ENCODE measurements at regions not wholly inside any gene's neighbourhood (a gene's known extent, or its start where the extent isn't known, plus 50 kb on each side); places are given as distances from the start of the nearest gene placed in this dataset.
A peak's percentile ranks its signal among the peaks of the same experiment; 100 is the strongest.

DNA sequence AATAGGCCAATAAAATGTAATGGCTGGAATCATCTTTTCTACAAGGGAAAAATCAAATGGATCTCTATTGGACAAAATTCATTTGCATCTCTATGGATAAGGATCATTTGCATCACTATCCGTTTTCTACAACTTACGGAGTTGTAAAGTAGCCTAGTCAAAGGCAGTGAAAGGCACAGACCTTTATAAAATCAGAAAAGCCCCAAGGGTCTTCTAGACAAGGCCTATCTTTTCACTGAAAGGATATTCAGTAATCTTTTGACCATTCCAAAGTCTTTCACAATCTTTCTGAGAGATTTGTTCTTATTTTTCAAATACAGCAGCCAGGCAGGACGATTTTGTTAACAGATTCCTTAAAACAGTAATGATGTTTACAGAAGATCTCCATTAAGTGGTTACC, 119.5 kb upstream of the JADE1 start:
- TF ChIP-seq, protein P1, sequence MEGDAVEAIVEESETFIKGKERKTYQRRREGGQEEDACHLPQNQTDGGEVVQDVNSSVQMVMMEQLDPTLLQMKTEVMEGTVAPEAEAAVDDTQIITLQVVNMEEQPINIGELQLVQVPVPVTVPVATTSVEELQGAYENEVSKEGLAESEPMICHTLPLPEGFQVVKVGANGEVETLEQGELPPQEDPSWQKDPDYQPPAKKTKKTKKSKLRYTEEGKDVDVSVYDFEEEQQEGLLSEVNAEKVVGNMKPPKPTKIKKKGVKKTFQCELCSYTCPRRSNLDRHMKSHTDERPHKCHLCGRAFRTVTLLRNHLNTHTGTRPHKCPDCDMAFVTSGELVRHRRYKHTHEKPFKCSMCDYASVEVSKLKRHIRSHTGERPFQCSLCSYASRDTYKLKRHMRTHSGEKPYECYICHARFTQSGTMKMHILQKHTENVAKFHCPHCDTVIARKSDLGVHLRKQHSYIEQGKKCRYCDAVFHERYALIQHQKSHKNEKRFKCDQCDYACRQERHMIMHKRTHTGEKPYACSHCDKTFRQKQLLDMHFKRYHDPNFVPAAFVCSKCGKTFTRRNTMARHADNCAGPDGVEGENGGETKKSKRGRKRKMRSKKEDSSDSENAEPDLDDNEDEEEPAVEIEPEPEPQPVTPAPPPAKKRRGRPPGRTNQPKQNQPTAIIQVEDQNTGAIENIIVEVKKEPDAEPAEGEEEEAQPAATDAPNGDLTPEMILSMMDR (conservative IDR thresholded peaks at IDR 0.05): no peak
- no peak overlapping the region for H3K27ac ChIP-seq

DNA sequence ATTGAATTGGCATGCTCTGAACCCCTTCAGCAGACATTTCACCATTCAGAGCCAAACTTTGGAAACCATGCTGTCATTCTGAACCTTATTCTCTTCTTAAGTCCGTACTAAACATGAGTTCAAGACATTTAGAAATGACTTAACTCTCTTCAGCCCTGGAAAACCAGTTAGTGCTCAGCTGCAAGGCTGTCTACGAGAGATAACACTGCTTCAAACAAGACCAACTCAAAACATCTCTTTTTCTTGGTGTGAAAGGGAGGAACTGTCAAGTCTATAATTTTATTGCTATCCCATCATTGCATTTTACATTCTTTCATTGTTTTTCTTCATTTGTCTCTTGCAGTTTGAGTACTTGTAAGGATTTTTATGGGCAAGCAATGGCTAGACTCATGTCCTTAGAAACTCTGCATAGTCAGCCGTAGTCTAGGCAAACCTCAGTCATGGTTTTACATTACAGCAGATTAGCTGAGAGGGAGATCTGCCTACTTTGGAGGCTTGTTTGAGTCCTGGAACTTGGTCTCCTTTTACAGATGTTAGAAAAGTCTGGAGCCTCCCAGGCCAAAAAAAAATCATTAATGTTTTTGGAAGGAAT, 120.6 kb upstream of the JADE1 start:
- peak overlapping the region; percentile 71 for H3K27ac ChIP-seq
- TF ChIP-seq, protein P1 (conservative IDR thresholded peaks at IDR 0.05): no peak

DNA sequence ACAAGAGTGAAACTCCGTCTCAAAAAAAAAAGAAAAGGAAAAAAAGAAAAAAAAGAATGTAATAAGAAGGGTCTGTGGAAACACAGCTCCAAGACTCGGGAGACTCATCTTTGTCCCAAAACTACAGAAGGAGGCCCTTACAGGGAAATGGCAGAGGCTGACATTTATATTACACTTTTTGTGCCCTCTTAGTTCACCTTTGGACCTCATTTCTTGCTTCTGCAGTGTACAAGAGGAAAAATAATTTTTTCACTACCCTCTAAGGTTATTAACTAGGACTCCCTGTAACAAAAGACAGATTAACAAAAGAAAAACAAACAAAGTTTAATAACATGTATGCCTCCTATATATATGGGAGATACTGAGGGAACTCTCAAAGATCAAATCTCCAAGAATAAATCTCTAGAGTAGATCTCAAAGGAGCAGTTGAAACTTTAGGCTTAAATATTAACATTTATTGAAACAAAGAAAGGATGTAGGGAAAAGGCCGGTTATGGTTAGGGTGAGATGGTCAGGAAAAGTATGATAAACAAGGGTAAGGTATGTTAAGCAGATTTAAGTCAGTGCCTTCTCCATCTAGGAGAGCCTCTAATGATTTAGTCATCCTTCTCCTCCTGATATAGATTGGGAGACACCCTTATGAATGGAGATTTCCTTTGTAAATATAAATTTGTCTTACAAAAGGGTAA, 121.3 kb upstream of the JADE1 start:
- TF ChIP-seq, protein P1 (conservative IDR thresholded peaks at IDR 0.05): no peak
- H3K27ac ChIP-seq: peak overlapping the region; percentile 71

DNA sequence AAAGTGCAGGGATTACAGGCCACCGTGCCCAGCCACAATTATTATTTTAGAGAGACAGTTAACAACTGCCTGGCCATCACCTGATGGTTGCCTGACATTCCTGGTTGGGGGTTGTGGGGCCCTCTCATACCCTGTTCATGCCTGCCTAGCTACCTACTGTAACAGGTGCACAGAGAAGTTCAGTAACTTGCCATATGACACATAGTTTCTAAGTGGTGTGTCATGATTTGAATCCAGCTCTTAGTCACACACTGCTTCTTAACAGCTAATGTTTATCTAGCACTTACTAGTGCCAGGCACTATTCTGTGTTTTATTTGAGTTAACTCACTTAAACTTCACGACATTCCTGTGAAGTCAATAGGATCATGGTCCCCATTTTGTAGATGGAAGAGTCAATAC, 122.7 kb upstream of the JADE1 start:
- H3K27ac ChIP-seq: peak overlapping the region; percentile 71; the same call in 1 of the 2 replicates
- TF ChIP-seq, protein P1 (conservative IDR thresholded peaks at IDR 0.05): no peak

DNA sequence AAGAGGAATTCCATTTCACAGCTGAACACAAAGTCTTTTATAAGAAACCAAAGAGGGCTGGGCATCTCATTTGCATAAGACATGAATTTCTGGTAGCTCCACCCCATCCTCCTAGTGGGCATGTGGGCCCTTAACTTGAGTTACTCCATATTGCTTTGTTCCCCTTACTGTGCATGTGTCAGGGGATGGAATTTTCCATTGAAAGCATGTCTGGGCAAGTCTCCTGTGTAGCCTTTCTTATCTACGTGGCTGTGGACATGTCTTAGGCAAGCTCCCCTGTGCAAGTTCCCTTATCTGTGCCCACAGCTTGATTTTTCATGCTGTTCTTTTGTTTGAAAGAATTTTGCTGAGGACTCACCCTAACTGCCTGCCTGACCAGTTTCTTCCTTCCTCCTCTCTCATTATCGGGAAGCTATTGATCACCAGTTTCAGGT, 123.5 kb upstream of the JADE1 start:
- TF ChIP-seq, protein P1 (conservative IDR thresholded peaks at IDR 0.05): no peak
- no peak overlapping the region for H3K27ac ChIP-seq

DNA sequence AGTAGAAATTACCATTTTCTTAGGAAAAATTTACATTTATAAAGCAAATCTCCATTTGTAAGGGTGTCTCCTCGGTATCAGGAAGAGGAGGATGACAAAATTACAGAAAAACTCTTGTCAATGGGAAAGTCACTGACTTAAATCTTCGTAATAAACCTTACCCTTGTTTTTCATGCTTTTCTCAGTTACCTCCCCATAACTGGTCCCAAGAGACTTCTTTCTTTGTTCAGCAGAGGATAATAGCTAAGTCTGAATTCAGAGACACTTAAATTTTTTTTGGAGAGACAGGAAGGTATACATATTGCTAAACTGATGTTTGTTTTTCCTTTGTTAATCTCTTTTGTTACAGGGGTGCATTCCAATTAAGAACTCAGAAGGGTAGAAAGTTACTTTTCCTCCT, 125.5 kb upstream of the JADE1 start:
- TF ChIP-seq, protein P1 (conservative IDR thresholded peaks at IDR 0.05): no peak
- no peak overlapping the region for H3K27ac ChIP-seq

DNA sequence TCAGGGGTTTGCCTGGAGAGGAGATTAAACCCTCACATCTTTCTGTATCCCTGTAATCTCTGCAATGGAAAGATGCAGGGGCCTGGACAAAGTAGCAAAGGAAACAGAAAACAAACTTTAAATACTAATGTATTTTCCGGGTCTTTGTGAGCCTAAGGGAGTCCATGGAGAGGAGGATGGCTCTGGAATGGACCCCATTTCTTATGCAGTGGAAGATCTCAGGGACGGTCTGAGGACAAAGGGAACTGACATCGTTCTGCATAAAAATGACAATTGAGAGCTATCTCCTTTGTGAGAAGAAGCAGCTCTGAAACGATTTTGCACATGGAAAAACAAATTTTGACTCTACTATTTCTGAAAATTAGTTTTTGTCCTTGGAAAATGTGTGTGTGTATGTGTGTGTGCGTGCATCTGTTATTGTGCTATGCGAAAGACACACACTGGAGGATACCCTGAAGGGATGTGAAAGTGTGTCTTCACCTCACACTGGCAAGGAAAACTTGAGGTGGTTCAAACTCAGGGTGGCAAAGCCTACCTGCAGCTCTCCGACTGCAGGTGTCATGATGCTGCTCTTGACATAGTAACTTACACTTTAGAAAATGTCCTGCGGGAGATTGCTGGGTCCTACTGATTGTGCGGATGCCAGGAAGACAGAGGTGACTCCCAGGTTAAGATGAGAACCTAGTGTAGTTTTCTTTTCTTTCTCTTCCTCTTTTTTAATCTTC, 126.4 kb upstream of the JADE1 start:
- H3K27ac ChIP-seq: no peak overlapping the region
- TF ChIP-seq, protein P1 (conservative IDR thresholded peaks at IDR 0.05): no peak

Measured in VCaP (cell line).